Heart left ventricle (tissue), 16 donors: ENCODE measurements at regions not wholly inside any gene's neighbourhood (a gene's known extent, or its start where the extent isn't known, plus 50 kb on each side); places are given as distances from the start of the nearest gene placed in this dataset.

ENCODE experiments used
- ATAC-seq, 4 donors: fragments of 200-7000 bp; cut with Tn5 transposase; one replicate each; pipeline ENCODE4 v1.9.1; 2020 to 2022; ENCODE audit warnings: moderate library complexity in 4 of 4, mild to moderate bottlenecking in 3 of 4, moderate number of reproducible peaks in 1 of 4
- DNase-seq, 5 donors: peaks; one replicate each; pipeline ENCODE4 v3.0.0-alpha.2; 2020
- H3K27ac ChIP-seq, 12 donors: fragments of 200-600 bp; sonication (generic) in 4 of 12; one replicate each; pipeline versions ENCODE4 v1.5.0 to v1.8.0; 2016 to 2022; ENCODE audit warnings: mild to moderate bottlenecking in 2 of 12
- H3K27me3 ChIP-seq, 9 donors: fragments of 200-600 bp; sonication (generic) in 2 of 9; one replicate each; pipeline versions ENCODE4 v1.5.1 to v1.8.0; 2016 to 2022; ENCODE audit warnings: mild to moderate bottlenecking in 3 of 9
- H3K36me3 ChIP-seq, 9 donors: fragments of 200-600 bp; sonication (generic) in 2 of 9; one replicate each; pipeline versions ENCODE4 v1.5.0 to v1.8.0; 2018 to 2022; ENCODE audit warnings: mild to moderate bottlenecking in 2 of 9
- H3K4me1 ChIP-seq, 12 donors: fragments of 200-600 bp; sonication (generic) in 4 of 12; one replicate each; pipeline versions ENCODE4 v1.5.0 to v1.8.0; 2016 to 2022; ENCODE audit warnings: mild to moderate bottlenecking in 3 of 12
- H3K4me3 ChIP-seq, 12 donors: fragments of 200-600 bp; sonication (generic) in 4 of 12; one replicate each; pipeline versions ENCODE4 v1.5.0 to v1.8.0; 2017 to 2022; ENCODE audit warnings: mild to moderate bottlenecking in 9 of 12, moderate library complexity in 4 of 12
- H3K9me3 ChIP-seq, 12 donors: fragments of 200-600 bp; sonication (generic) in 4 of 12; one replicate each; pipeline versions ENCODE4 v1.5.0 to v1.8.0; 2016 to 2022; ENCODE audit warnings: mild to moderate bottlenecking in 1 of 12
- POLR2A ChIP-seq, 2 donors: fragments of 450-650 bp; IDR thresholded peaks; one replicate each; pipeline ENCODE4 v1.6.1; 2017; ENCODE audit warnings: antibody characterized with exemption in 2 of 2, mild to moderate bottlenecking in 2 of 2, moderate library complexity in 2 of 2
- WGBS, 4 donors: extraction: QIAGEN DNeasy Blood & Tissue Kit in 2 of 4; methylation state at CpG; one replicate each; pipeline versions ENCODE4 v1.1.5 to v1.1.7; 2013 to 2018; 5-methylcytosine and 5-hydroxymethylcytosine counted together
- intact Hi-C, 10 donors: fragments of 100-400 bp; cut with DNase I; formaldehyde crosslinking; loops; one replicate each; pipeline versions ENCODE4 v1.11.1 to v1.14.2; 2022
- TF ChIP-seq, protein P1 (sequence below), 12 donors: fragments of 200-600 bp; sonication (generic) in 4 of 12; IDR thresholded peaks; one replicate each; pipeline versions ENCODE4 v1.5.0 to v1.8.0; 2018 to 2022; ENCODE audit warnings: antibody characterized with exemption in 12 of 12, mild to moderate bottlenecking in 5 of 12
- donor health status: ischemic (EF 13 %, LVEDD 7.1; RV severe dilation, severe dysfunction).
- donor health status: healthy with polysubstance abuse.
- donor health status: DM: no; HTN: yes; CAD: no.
- donor health status: DM: no; HTN: no; CAD: no.
- donor health status: ischemic (EF 25% LVEDD 6.9; RV normal size, moderate dysfunction).
- donor health status: ischemic (EF 25% LVEDD 5.7; RV mildly dilated, moderate dysfunction).
- donor health status: healthy.
- donor health status: DM: yes; HTN: yes; CAD: no.
- donor health status: ischemic (EF 35%, LVEDD 5.7; RV mildly dilated, moderate dysfunction).
- donor health status: nonischemic (EF 11% LVEDD 7.7; RV severe dilation, severe dysfunction).
- donor health status: DM: yes; HTN: yes; CAD: no.
- donor health status: PGD.
- donor health status: ischemic (EF 29% LVEDD 5.4; RV normal size, mild dysfunction).
- donor health status: nonischemic (EF 23%, LVEDD 6.1; RV moderate dilation, normal function).

DNA sequence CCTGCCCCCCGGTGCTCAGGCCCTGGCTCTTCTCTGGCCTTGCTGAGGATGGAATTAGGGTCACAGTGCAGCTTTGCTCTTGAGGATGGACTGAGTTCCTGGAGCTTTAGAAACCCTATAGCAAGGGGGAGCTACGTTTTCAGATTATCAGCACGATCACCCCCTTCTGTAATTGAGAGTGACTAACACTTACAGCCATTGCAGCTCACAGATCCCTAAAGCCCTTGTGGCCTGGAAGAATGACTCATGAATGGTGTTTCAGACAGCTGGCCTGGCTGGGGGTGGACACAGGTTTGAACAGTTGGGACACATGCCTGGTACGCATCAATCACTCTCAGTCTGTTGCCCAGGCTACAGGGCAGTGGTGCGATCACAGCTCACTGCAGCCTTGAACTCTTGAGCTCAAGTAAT, 79.7 kb upstream of the IGFBP5 start:
- no peaks in the 10 kb centered on the region for H3K27me3 ChIP-seq
- peak overlapping the region; percentile 0 to 92 (median 84) for H3K27ac ChIP-seq
- peak; percentile 52 to 83 (median 57) for DNase-seq
- 65 to 76% (median 69%) methylated on average over 5 of the region's 5 CpGs for WGBS, 4 donors
- intact Hi-C loops, result loop anchor here in 4 of 10 donors (2.0 to 10.0 kb wide), 4 partner anchors 70 to 750 kb away; no protein-coding TSS in a partner anchor
- H3K36me3 ChIP-seq, result no peaks in the 10 kb centered on the region
- H3K4me1 ChIP-seq, result peaks cover 6 to 40% (median 24%) of the 10 kb centered on the region in 12 donors
- TF ChIP-seq, protein P1, sequence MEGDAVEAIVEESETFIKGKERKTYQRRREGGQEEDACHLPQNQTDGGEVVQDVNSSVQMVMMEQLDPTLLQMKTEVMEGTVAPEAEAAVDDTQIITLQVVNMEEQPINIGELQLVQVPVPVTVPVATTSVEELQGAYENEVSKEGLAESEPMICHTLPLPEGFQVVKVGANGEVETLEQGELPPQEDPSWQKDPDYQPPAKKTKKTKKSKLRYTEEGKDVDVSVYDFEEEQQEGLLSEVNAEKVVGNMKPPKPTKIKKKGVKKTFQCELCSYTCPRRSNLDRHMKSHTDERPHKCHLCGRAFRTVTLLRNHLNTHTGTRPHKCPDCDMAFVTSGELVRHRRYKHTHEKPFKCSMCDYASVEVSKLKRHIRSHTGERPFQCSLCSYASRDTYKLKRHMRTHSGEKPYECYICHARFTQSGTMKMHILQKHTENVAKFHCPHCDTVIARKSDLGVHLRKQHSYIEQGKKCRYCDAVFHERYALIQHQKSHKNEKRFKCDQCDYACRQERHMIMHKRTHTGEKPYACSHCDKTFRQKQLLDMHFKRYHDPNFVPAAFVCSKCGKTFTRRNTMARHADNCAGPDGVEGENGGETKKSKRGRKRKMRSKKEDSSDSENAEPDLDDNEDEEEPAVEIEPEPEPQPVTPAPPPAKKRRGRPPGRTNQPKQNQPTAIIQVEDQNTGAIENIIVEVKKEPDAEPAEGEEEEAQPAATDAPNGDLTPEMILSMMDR (IDR thresholded peaks at IDR 0.05), result no peak
- TF ChIP-seq POLR2A (IDR thresholded peaks at IDR 0.05), result no peak
- peak; percentile 45 to 83 (median 64) for ATAC-seq
- H3K4me3 ChIP-seq, result no peak overlapping the region
- H3K9me3 ChIP-seq, result peaks cover 0 to 10% (median 0%) of the 10 kb centered on the region in 12 donors

DNA sequence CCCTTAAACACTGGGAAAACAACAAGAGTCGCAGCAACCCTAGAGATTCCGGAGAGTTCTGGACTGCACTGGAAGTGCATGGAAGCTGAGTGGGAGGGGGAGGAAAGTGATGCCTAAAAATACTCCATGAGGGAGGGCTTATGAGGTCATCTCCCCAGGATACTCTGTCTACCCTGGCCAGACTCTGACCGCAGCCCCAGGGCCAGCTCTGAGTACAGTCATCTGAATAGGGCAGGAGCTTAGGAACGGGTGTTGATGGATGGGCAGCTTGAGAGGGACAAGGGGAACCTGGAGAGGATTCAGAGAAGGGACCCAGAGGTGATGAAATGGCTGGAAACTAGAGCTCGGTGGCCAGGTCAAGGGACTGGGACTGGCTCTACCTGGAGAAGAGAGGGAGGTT, 79.3 kb upstream of the IGFBP5 start:
- Histone ChIP-seq H3K4me3 (peak overlapping the region in 3 of 12 donors; percentile 7 to 37 (median 27)), H3K27me3 (no peaks in the 10 kb centered on the region)
- intact Hi-C loops, result loop anchor here in 6 of 10 donors (2.0 to 10.0 kb wide), 6 partner anchors 70 to 750 kb away; partner anchors contain the start of gene IGFBP5 (in 2 of the 6)

DNA sequence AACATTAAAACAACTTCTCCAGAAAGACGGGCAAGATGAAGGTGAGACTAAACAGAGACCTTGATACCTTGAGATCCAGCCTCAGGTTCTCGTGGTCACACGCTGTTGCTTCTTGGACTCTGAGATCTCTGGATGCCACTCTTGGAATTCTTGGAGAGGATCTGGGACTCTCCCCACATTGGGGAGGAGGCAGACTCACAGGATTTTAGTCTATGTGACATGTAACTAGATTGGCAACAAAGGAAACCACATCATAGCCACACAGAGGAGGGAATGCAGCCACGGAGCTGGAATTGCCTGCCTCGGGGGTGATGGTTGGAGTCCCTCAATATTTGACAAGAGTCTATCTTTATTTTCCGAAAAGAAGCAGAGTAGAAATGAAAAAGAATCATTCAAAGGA, 78.8 kb upstream of the IGFBP5 start:
- WGBS, 4 donors, result 55 to 64% (median 58%) methylated on average over 6 of the region's 6 CpGs
- no peak for DNase-seq
- Histone ChIP-seq H3K27ac (peak overlapping the region; percentile 60 to 92 (median 84)), H3K9me3 (peaks cover 0 to 10% (median 0%) of the 10 kb centered on the region in 12 donors), H3K36me3 (no peaks in the 10 kb centered on the region), H3K27me3 (no peaks in the 10 kb centered on the region), H3K4me3 (peak overlapping the region in 3 of 12 donors; percentile 7 to 37 (median 27)), H3K4me1 (peaks cover 6 to 40% (median 24%) of the 10 kb centered on the region in 12 donors)
- TF ChIP-seq, protein P1 (IDR thresholded peaks at IDR 0.05), result no peak
- TF ChIP-seq POLR2A (IDR thresholded peaks at IDR 0.05), result no peak
- ATAC-seq, result peak in 1 of 4 donors; percentile 1
- intact Hi-C loops, result loop anchor here in 6 of 10 donors (2.0 to 10.0 kb wide), 6 partner anchors 69 to 751 kb away; partner anchors contain the start of gene IGFBP5 (in 2 of the 6)

More for the DNA sequence above, 79.3 kb upstream of the IGFBP5 start:
- WGBS, 4 donors, result 5 to 16% (median 14%) methylated on average over 5 of the region's 5 CpGs
- no peak for TF ChIP-seq POLR2A (IDR thresholded peaks at IDR 0.05)
- TF ChIP-seq, protein P1 (IDR thresholded peaks at IDR 0.05), result no peak
- peak; percentile 84 to 92 (median 88) for DNase-seq
- ATAC-seq, result peak; percentile 96 to 98 (median 97)
- H3K36me3 ChIP-seq, result no peaks in the 10 kb centered on the region
- peaks cover 6 to 40% (median 24%) of the 10 kb centered on the region in 12 donors for H3K4me1 ChIP-seq
- peaks cover 0 to 10% (median 0%) of the 10 kb centered on the region in 12 donors for H3K9me3 ChIP-seq
- peak overlapping the region; percentile 60 to 92 (median 84) for H3K27ac ChIP-seq

DNA sequence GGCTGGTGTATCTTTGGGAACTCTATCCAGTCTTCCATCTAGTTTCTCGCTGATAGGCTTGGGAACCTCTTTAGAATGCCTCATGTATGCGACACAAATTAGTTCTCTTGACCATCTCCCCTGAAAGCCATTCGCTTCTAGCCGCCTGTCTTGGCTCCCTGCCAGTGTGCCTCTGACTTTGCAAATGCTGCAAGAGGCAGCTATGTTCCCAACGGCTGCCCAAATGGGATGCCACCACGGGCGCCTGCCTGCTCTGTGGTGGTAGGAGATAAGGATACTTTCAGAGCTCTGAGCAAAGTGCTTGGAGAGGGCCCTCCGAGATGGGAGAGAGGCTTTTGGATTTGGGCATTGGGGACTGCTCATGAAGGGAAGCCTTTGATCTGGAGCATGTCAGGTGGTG, 77.7 kb upstream of the IGFBP5 start:
- peaks cover 0 to 10% (median 0%) of the 10 kb centered on the region in 12 donors for H3K9me3 ChIP-seq
- ATAC-seq (peak; percentile 52 to 74 (median 68)), DNase-seq (peak; percentile 81 to 93 (median 87))
- 38 to 63% (median 51%) methylated on average over 8 of the region's 8 CpGs for WGBS, 4 donors
- no peak overlapping the region for H3K4me3 ChIP-seq
- H3K27me3 ChIP-seq, result no peaks in the 10 kb centered on the region
- intact Hi-C loops, result loop anchor here in 5 of 10 donors (5.0 to 10.0 kb wide), 5 partner anchors 68 to 752 kb away; partner anchors contain the start of gene IGFBP5 (in 2 of the 5)
- H3K36me3 ChIP-seq, result no peaks in the 10 kb centered on the region
- H3K27ac ChIP-seq, result peak overlapping the region in 11 of 12 donors; percentile 19 to 92 (median 84)
- peaks cover 6 to 40% (median 24%) of the 10 kb centered on the region in 12 donors for H3K4me1 ChIP-seq
- no peak for TF ChIP-seq POLR2A (IDR thresholded peaks at IDR 0.05)
